ENCODE measurements at regions not wholly inside any gene's neighbourhood (a gene's known extent, or its start where the extent isn't known, plus 50 kb on each side); places are given as distances from the start of the nearest gene placed in this dataset.
A peak's percentile ranks its signal among the peaks of the same experiment; 100 is the strongest.

GRCh38 chr1:95636897-95637296, 402.9 kb downstream of the RWDD3 start:
- no TSS peak for BruUV-seq (replicated peaks)
- no peak overlapping the region for H2AFZ ChIP-seq (ENCODE audit: low read depth, low read length)
- ChIA-PET POLR2A (no interaction called here), CTCF (no interaction called here)
- dilution Hi-C loops (cut with MboI; ENCODE audit: extremely low pct_ligation_motif_present, low sequenced_read_pairs) (no loop called here), intact Hi-C loops (cut with micrococcal nuclease) (no loop called here)
- H4K20me1 ChIP-seq (replicated peaks; ENCODE audit: control insufficient read depth, extremely low read depth, insufficient read depth, low read length) = no peaks in the 10 kb centered on the region
- H3K9me1 ChIP-seq (replicated peaks; ENCODE audit: control insufficient read depth, extremely low read depth, insufficient read depth, low read length) = no peaks in the 10 kb centered on the region
- FAIRE-seq = no peak
- no peaks in the 10 kb centered on the region for H3K36me3 ChIP-seq (ENCODE audit: control insufficient read depth in 2 of 2, extremely low read depth in 1 of 2, insufficient read depth in 2 of 2, low read length in 2 of 2)
- H3K27ac ChIP-seq (ENCODE audit: insufficient read depth, low read depth, low read length) = no peak overlapping the region
- no peak overlapping the region for H3K9ac ChIP-seq (replicated peaks; ENCODE audit: extremely low read depth, insufficient read depth, low read length)
- no peaks in the 10 kb centered on the region for H3K27me3 ChIP-seq (ENCODE audit: control insufficient read depth in 2 of 2, insufficient read depth in 2 of 2, low read length in 2 of 2)
- no peaks in the 10 kb centered on the region for H3K4me1 ChIP-seq (ENCODE audit: control insufficient read depth, extremely low read depth, insufficient read depth, low read length)
- no peak for TF ChIP-seq POLR2AphosphoS5 (IDR thresholded peaks at IDR 0.05; ENCODE audit: insufficient read depth, low read depth, low read length)
- no peak for TF ChIP-seq MAX (IDR thresholded peaks at IDR 0.05; ENCODE audit: insufficient read depth, insufficient read length)
- TF ChIP-seq EZH2 (IDR thresholded peaks at IDR 0.05; ENCODE audit: borderline replicate concordance, low read depth, low read length, severe bottlenecking) = no peak
- H3K9me3 ChIP-seq (replicated peaks; ENCODE audit: control insufficient read depth, insufficient read depth, low read length) = no peaks in the 10 kb centered on the region
- H3K79me2 ChIP-seq (ENCODE audit: control insufficient read depth, insufficient read depth, low read length) = no peaks in the 10 kb centered on the region
- no peak overlapping the region for H3K4me3 ChIP-seq (replicated peaks in 1 of 3; ENCODE audit: insufficient read depth in 1 of 3, low read depth in 1 of 3, low read length in 3 of 3)
- DNase-seq (ENCODE audit: low read depth, low spot score) = no peak
- no peak overlapping the region for H3K4me2 ChIP-seq (ENCODE audit: insufficient read depth, low read length)

GRCh38 chr1:95640746-95641145, 406.7 kb downstream of the RWDD3 start:
- Histone ChIP-seq H3K79me2 (ENCODE audit: control insufficient read depth, insufficient read depth, low read length) (no peaks in the 10 kb centered on the region), H3K9me3 (replicated peaks; ENCODE audit: control insufficient read depth, insufficient read depth, low read length) (no peaks in the 10 kb centered on the region), H3K4me1 (ENCODE audit: control insufficient read depth, extremely low read depth, insufficient read depth, low read length) (no peaks in the 10 kb centered on the region), H3K4me2 (ENCODE audit: insufficient read depth, low read length) (no peak overlapping the region), H3K4me3 (replicated peaks in 1 of 3; ENCODE audit: insufficient read depth in 1 of 3, low read depth in 1 of 3, low read length in 3 of 3) (no peak overlapping the region), H3K9ac (replicated peaks; ENCODE audit: extremely low read depth, insufficient read depth, low read length) (no peak overlapping the region), H3K9me1 (replicated peaks; ENCODE audit: control insufficient read depth, extremely low read depth, insufficient read depth, low read length) (no peaks in the 10 kb centered on the region), H3K36me3 (ENCODE audit: control insufficient read depth in 2 of 2, extremely low read depth in 1 of 2, insufficient read depth in 2 of 2, low read length in 2 of 2) (no peaks in the 10 kb centered on the region), H2AFZ (ENCODE audit: low read depth, low read length) (no peak overlapping the region), H3K27ac (ENCODE audit: insufficient read depth, low read depth, low read length) (no peak overlapping the region), H3K27me3 (ENCODE audit: control insufficient read depth in 2 of 2, insufficient read depth in 2 of 2, low read length in 2 of 2) (no peaks in the 10 kb centered on the region), H4K20me1 (replicated peaks; ENCODE audit: control insufficient read depth, extremely low read depth, insufficient read depth, low read length) (no peaks in the 10 kb centered on the region)
- CTCF ChIA-PET = no interaction called here
- DNase-seq (ENCODE audit: low read depth, low spot score) = peak; percentile 42
- intact Hi-C loops (cut with micrococcal nuclease) = no loop called here
- no TSS peak for BruUV-seq (replicated peaks)
- no peak for FAIRE-seq
- POLR2A ChIA-PET = no interaction called here
- TF ChIP-seq MYC (IDR thresholded peaks at IDR 0.05; ENCODE audit: low read depth, low read length) = no peak
- no peak for TF ChIP-seq MAX (IDR thresholded peaks at IDR 0.05; ENCODE audit: insufficient read depth, insufficient read length)
- no peak for TF ChIP-seq GATA2 (IDR thresholded peaks at IDR 0.05; ENCODE audit: insufficient read depth, insufficient read length, low read depth, low read length)
- no peak for TF ChIP-seq CTCF (IDR thresholded peaks at IDR 0.05; ENCODE audit: extremely low read depth in 1 of 2, insufficient read depth in 1 of 2, low read depth in 1 of 2, low read length in 2 of 2)
- dilution Hi-C loops (cut with MboI; ENCODE audit: extremely low pct_ligation_motif_present, low sequenced_read_pairs) = no loop called here

Data from endothelial cell of umbilical vein (primary cell).